ENCODE measurements at regions not wholly inside any gene's neighbourhood (a gene's known extent, or its start where the extent isn't known, plus 50 kb on each side); places are given as distances from the start of the nearest gene placed in this dataset.

GRCh38 chr11:110830344-110830743 is 118.1 kb upstream of the ARHGAP20 start:
- WGBS, 3 donors, result 81 to 96% (median 88%) methylated on average over 7 of the region's 7 CpGs
- TF ChIP-seq CTCF (IDR thresholded peaks at IDR 0.05) (no peak), EP300 (IDR thresholded peaks at IDR 0.05) (no peak), POLR2A (IDR thresholded peaks at IDR 0.05) (no peak)
- intact Hi-C loops (cut with DNase I), result no loop called here
- Histone ChIP-seq H3K4me3 (no peak overlapping the region), H3K36me3 (no peaks in the 10 kb centered on the region), H3K27ac (no peak overlapping the region), H3K27me3 (no peaks in the 10 kb centered on the region), H3K4me1 (ENCODE audit: insufficient read depth) (no peaks in the 10 kb centered on the region), H3K9me3 (no peaks in the 10 kb centered on the region)
- DNase-seq, result no peak

- H3K27me3 ChIP-seq, result no peaks in the 10 kb centered on the region
- H3K36me3 ChIP-seq, result no peaks in the 10 kb centered on the region
- no peak for DNase-seq
- no peak overlapping the region for H3K4me3 ChIP-seq
- TF ChIP-seq POLR2A (IDR thresholded peaks at IDR 0.05) (no peak), CTCF (IDR thresholded peaks at IDR 0.05) (no peak), EP300 (IDR thresholded peaks at IDR 0.05) (no peak)
- H3K27ac ChIP-seq, result no peak overlapping the region
- H3K9me3 ChIP-seq, result no peaks in the 10 kb centered on the region
- intact Hi-C loops (cut with DNase I), result no loop called here
- H3K4me1 ChIP-seq (ENCODE audit: insufficient read depth), result no peaks in the 10 kb centered on the region
Observed at GRCh38 chr11:110829873-110830272, 117.6 kb upstream of the ARHGAP20 start.

GRCh38 chr11:110828086-110828485 is 115.8 kb upstream of the ARHGAP20 start:
- intact Hi-C loops (cut with DNase I), result no loop called here
- TF ChIP-seq EP300 (IDR thresholded peaks at IDR 0.05) (no peak), CTCF (IDR thresholded peaks at IDR 0.05) (no peak), POLR2A (IDR thresholded peaks at IDR 0.05) (no peak)
- 26 to 31% (median 29%) methylated on average over 1 of the region's 1 CpG for WGBS, 3 donors

GRCh38 chr11:110827276-110827675 is 115.0 kb upstream of the ARHGAP20 start:
- Histone ChIP-seq H3K27me3 (no peaks in the 10 kb centered on the region), H3K4me3 (no peak overlapping the region), H3K36me3 (no peaks in the 10 kb centered on the region), H3K4me1 (ENCODE audit: insufficient read depth) (no peaks in the 10 kb centered on the region), H3K9me3 (no peaks in the 10 kb centered on the region), H3K27ac (no peak overlapping the region)
- 79 to 92% (median 91%) methylated on average over 1 of the region's 1 CpG for WGBS, 3 donors
- TF ChIP-seq EP300 (IDR thresholded peaks at IDR 0.05) (no peak), CTCF (IDR thresholded peaks at IDR 0.05) (no peak), POLR2A (IDR thresholded peaks at IDR 0.05) (no peak)
- DNase-seq, result no peak
- intact Hi-C loops (cut with DNase I), result no loop called here

More at GRCh38 chr11:110828086-110828485, 115.8 kb upstream of the ARHGAP20 start:
- Histone ChIP-seq H3K27ac (no peak overlapping the region), H3K4me3 (no peak overlapping the region), H3K4me1 (ENCODE audit: insufficient read depth) (no peaks in the 10 kb centered on the region), H3K27me3 (no peaks in the 10 kb centered on the region), H3K36me3 (no peaks in the 10 kb centered on the region), H3K9me3 (no peaks in the 10 kb centered on the region)
- DNase-seq, result no peak
